A549 (cell line): ENCODE measurements at regions not wholly inside any gene's neighbourhood (a gene's known extent, or its start where the extent isn't known, plus 50 kb on each side); places are given as distances from the start of the nearest gene placed in this dataset.

Experiments
- ATAC-seq, 2 experiments: fragments of 200-7000 bp in 1 of 2; fragments of >200 bp in 1 of 2; cut with Nextera tagmentation in 1 of 2; cut with Tn5 transposase in 1 of 2; 3 replicates each; pipeline versions ENCODE4 v1.8.0 to v1.9.1; 2018 to 2020; ENCODE audit warnings: mild to moderate bottlenecking in 1 of 2, moderate library complexity in 1 of 2
- CTCF ChIA-PET: fragments of 300-600 bp; sonication (Branson Sonifier 250); formaldehyde crosslinking; extraction: SDS; loops from one replicate; lab custom pipeline; 2021; ENCODE audit warnings: antibody characterized with exemption, inconsistent platforms; lab: Yijun Ruan, JAX
- POLR2A ChIA-PET: fragments of 350-600 bp; formaldehyde crosslinking; extraction: SDS; loops from one replicate; lab custom pipeline; 2021; ENCODE audit warnings: antibody characterized with exemption, inconsistent platforms; lab: Yijun Ruan, JAX
- DNase-seq, 2 experiments: peaks; one replicate each; pipeline versions ENCODE4 v3.0.0 to v3.0.0-alpha.2; 2011 to 2016; ENCODE audit warnings: low read depth in 1 of 2, low spot score in 1 of 2
- FAIRE-seq: peaks from 2 replicates; lab custom pipeline; 2011; peaks lifted over from hg19 to GRCh38; lab: Jason Lieb, UNC
- H3K27ac ChIP-seq, 2 experiments: fragments of >200 bp; sonication (Bioruptor Twin); formaldehyde crosslinking; 3 replicates each; pipeline ENCODE4 v1.5.1; 2016 to 2017
- H3K4me1 ChIP-seq: fragments of >200 bp; sonication (Bioruptor Twin); formaldehyde crosslinking; 3 replicates; pipeline ENCODE4 v1.6.1; 2016
- H3K4me2 ChIP-seq: fragments of >200 bp; sonication (Bioruptor Twin); formaldehyde crosslinking; 3 replicates; pipeline ENCODE4 v1.6.1; 2016
- H3K4me3 ChIP-seq: fragments of >200 bp; sonication (Bioruptor Twin); formaldehyde crosslinking; 3 replicates; pipeline ENCODE4 v1.5.1; 2016
- H3K9me3 ChIP-seq: fragments of >200 bp; sonication (Bioruptor Twin); formaldehyde crosslinking; 3 replicates; pipeline ENCODE4 v1.6.1; 2016
- BCL3 ChIP-seq: fragments of >200 bp; sonication (Bioruptor Twin); formaldehyde crosslinking; IDR thresholded peaks from 3 replicates; pipeline ENCODE4 v1.6.1; 2016
- BHLHE40 ChIP-seq: IDR thresholded peaks from 2 replicates; pipeline ENCODE4 v1.6.1; 2012; ENCODE audit warnings: low read depth, low read length, inconsistent platforms
- EP300 ChIP-seq, 2 experiments: fragments of >200 bp; sonication (Bioruptor Twin); formaldehyde crosslinking; IDR thresholded peaks; 2 replicates in 1 of 2; 3 replicates in 1 of 2; pipeline ENCODE4 v1.6.1; 2016 to 2017
- FOSL2 ChIP-seq, 2 experiments: fragments of 450-650 bp in 1 of 2; fragments of >200 bp in 1 of 2; sonication (Bioruptor Twin) in 1 of 2; formaldehyde crosslinking; IDR thresholded peaks; 2 replicates each; pipeline versions ENCODE4 v1.5.0 to v1.6.1; 2016 to 2020; ENCODE audit warnings: mild to moderate bottlenecking in 1 of 2, moderate library complexity in 1 of 2
- FOXS1 ChIP-seq: fragments of 250-450 bp; sonication (Bioruptor Pico); IDR thresholded peaks from 2 replicates; pipeline ENCODE4 v1.5.0; 2020; ENCODE audit warnings: mild to moderate bottlenecking, moderate library complexity
- GATA3 ChIP-seq: IDR thresholded peaks from 2 replicates; pipeline ENCODE4 v1.6.1; 2012; ENCODE audit warnings: borderline replicate concordance
- HEYL ChIP-seq: fragments of 250-450 bp; sonication (Bioruptor Pico); IDR thresholded peaks from 2 replicates; pipeline ENCODE4 v1.8.0; 2021; ENCODE audit warnings: mild to moderate bottlenecking, moderate library complexity
- HOXB13 ChIP-seq: fragments of 250-450 bp; sonication (Bioruptor Pico); IDR thresholded peaks from 2 replicates; pipeline ENCODE4 v1.5.0; 2020; ENCODE audit warnings: low read depth, mild to moderate bottlenecking, moderate library complexity
- HOXB5 ChIP-seq: fragments of 250-450 bp; sonication (Bioruptor Pico); IDR thresholded peaks from 2 replicates; pipeline ENCODE4 v1.5.0; 2020; ENCODE audit warnings: mild to moderate bottlenecking, moderate library complexity
- JUNB ChIP-seq: fragments of >200 bp; sonication (Bioruptor Twin); formaldehyde crosslinking; IDR thresholded peaks from 2 replicates; pipeline ENCODE4 v1.6.1; 2016
- KDM5A ChIP-seq: fragments of 200-600 bp; sonication (generic); IDR thresholded peaks from 2 replicates; pipeline ENCODE4 v1.6.1; 2016; ENCODE audit warnings: antibody characterized with exemption, mild to moderate bottlenecking
- MAFK ChIP-seq: fragments of 450-650 bp; IDR thresholded peaks from 2 replicates; pipeline ENCODE4 v1.6.1; 2014; ENCODE audit not compliant: partially characterized antibody
- NFE2L2 ChIP-seq: fragments of 150-350 bp; conservative IDR thresholded peaks from 2 replicates; pipeline ENCODE4 v1.6.1; 2014; ENCODE audit warnings: low read length
- NR3C1 ChIP-seq: fragments of >200 bp; sonication (Bioruptor Twin); formaldehyde crosslinking; IDR thresholded peaks from 3 replicates; pipeline ENCODE4 v1.6.1; 2017
- PHF8 ChIP-seq: fragments of 200-600 bp; sonication (generic); IDR thresholded peaks from 2 replicates; pipeline ENCODE4 v1.6.1; 2016; ENCODE audit warnings: low read depth, mild to moderate bottlenecking, antibody characterized with exemption, moderate library complexity, borderline replicate concordance
- POLR2A ChIP-seq: IDR thresholded peaks from 2 replicates; pipeline ENCODE4 v1.6.1; 2012; ENCODE audit warnings: mild to moderate bottlenecking, low read length
- RAD21 ChIP-seq, 2 experiments: fragments of >200 bp in 1 of 2; sonication (Bioruptor Twin) in 1 of 2; formaldehyde crosslinking in 1 of 2; IDR thresholded peaks in 1 of 2; conservative IDR thresholded peaks in 1 of 2; 2 replicates in 1 of 2; 3 replicates in 1 of 2; pipeline ENCODE4 v1.6.1; 2012 to 2018; ENCODE audit warnings: inconsistent platforms in 1 of 2
- RCOR1 ChIP-seq: fragments of 150-350 bp; IDR thresholded peaks from 2 replicates; pipeline ENCODE4 v1.6.1; 2014; ENCODE audit warnings: antibody characterized with exemption, low read length, low read depth
- SMC3 ChIP-seq: fragments of >200 bp; sonication (Bioruptor Twin); formaldehyde crosslinking; IDR thresholded peaks from 3 replicates; pipeline ENCODE4 v1.6.1; 2018; ENCODE audit warnings: inconsistent platforms
- SREBF2 ChIP-seq: fragments of 450-650 bp; IDR thresholded peaks from 2 replicates; pipeline ENCODE4 v1.6.1; 2014; ENCODE audit warnings: mild to moderate bottlenecking, moderate library complexity
- TFCP2L1 ChIP-seq: fragments of 250-450 bp; sonication (Bioruptor Pico); IDR thresholded peaks from 2 replicates; pipeline ENCODE4 v1.5.0; 2021; ENCODE audit warnings: mild to moderate bottlenecking
- ZFP36 ChIP-seq: fragments of 450-650 bp; IDR thresholded peaks from 2 replicates; pipeline ENCODE4 v1.6.1; 2014; ENCODE audit warnings: borderline replicate concordance; ENCODE audit not compliant: partially characterized antibody
- ZSCAN20 ChIP-seq: fragments of 250-450 bp; sonication (Bioruptor Pico); IDR thresholded peaks from 2 replicates; pipeline ENCODE4 v1.8.0; 2022; ENCODE audit warnings: mild to moderate bottlenecking, moderate library complexity
- WGBS: methylation state at CpG from one replicate; pipeline ENCODE4 v1.1.6; 2017; ENCODE audit errors: missing lambda C conversion rate; 5-methylcytosine and 5-hydroxymethylcytosine counted together
- TF ChIP-seq, protein P1 (sequence below): fragments of 450-650 bp; IDR thresholded peaks from 2 replicates; pipeline ENCODE4 v1.6.1; 2014; ENCODE audit warnings: antibody characterized with exemption
- TF ChIP-seq, protein P2 (sequence below): fragments of >200 bp; sonication (Bioruptor Twin); formaldehyde crosslinking; IDR thresholded peaks from 3 replicates; pipeline ENCODE4 v1.5.1; 2016

DNA sequence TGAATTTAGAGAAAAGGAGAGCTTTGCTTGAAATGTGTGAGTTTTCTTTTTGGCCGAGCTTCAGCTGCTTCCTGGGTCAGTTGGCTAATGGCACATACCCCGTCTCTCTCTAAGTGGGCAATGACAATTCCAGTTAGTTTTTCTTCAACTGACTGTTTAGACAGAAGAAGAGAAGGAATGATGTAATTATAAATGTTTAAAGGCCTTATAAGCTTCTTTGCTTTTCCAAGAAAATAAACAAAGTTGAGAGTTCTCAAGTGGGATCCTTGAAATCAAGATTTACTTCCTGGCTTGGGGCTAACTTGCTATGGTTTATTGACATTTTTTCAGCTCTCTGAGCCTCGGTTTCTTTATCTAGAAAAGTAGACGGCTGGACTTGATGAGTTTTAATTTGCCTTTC lies 794.9 kb upstream of the ACVR2A start:
- no peak overlapping the region for H3K4me2 ChIP-seq
- ATAC-seq = no peak
- TF ChIP-seq RCOR1 = no peak
- TF ChIP-seq POLR2A = no peak
- TF ChIP-seq, protein P1, sequence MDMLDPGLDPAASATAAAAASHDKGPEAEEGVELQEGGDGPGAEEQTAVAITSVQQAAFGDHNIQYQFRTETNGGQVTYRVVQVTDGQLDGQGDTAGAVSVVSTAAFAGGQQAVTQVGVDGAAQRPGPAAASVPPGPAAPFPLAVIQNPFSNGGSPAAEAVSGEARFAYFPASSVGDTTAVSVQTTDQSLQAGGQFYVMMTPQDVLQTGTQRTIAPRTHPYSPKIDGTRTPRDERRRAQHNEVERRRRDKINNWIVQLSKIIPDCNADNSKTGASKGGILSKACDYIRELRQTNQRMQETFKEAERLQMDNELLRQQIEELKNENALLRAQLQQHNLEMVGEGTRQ = no peak
- no peak for TF ChIP-seq ZFP36
- no peak for TF ChIP-seq FOSL2 (IDR thresholded peaks at IDR 0.05)
- no peak for TF ChIP-seq FOSL2 (CRISPR knock-in tag; IDR thresholded peaks at IDR 0.05)
- TF ChIP-seq NFE2L2 = no peak
- TF ChIP-seq SREBF2 = no peak
- no peak for TF ChIP-seq HOXB5
- TF ChIP-seq GATA3 = no peak
- no peak for TF ChIP-seq JUNB
- no peak for TF ChIP-seq ZSCAN20 (CRISPR knock-in tag)
- no peak for TF ChIP-seq KDM5A
- TF ChIP-seq TFCP2L1 (CRISPR knock-in tag) = no peak
- TF ChIP-seq BHLHE40 = no peak
- TF ChIP-seq, all 56 proteins: peak for 0
- no peak for DNase-seq
- no peak overlapping the region for H3K4me3 ChIP-seq
- H3K4me1 ChIP-seq = no peaks in the 10 kb centered on the region
- ChIA-PET POLR2A (no interaction called here), CTCF (no interaction called here)
- no peak for FAIRE-seq
- WGBS = 3% methylated on average over 4 of the region's 4 CpGs
- H3K27ac ChIP-seq = no peak overlapping the region
- H3K9me3 ChIP-seq = no peaks in the 10 kb centered on the region

DNA sequence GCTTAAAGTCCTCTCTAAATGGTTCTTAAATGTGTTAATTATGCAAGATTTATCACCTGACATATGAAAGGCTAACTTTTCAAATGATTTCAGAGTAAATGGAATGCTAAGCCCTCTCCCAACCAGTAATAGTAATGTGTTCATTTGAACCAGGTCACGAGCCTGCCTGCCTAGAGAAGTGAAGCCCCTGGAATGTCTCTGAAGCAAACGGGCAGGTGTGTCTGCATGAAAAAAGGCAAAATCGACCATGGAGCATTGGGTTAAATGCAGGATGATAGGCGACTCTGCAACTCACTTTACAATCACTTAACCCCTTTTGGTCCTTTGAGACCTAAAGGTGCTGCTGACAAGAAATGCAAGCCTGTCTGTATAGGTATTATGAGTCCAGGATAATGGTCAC lies 798.4 kb upstream of the ACVR2A start:
- CTCF ChIA-PET = interaction anchor here (1.2 kb wide), 1 partner anchor 7 kb away, joined by 3 read pairs; no protein-coding TSS in a partner anchor

DNA sequence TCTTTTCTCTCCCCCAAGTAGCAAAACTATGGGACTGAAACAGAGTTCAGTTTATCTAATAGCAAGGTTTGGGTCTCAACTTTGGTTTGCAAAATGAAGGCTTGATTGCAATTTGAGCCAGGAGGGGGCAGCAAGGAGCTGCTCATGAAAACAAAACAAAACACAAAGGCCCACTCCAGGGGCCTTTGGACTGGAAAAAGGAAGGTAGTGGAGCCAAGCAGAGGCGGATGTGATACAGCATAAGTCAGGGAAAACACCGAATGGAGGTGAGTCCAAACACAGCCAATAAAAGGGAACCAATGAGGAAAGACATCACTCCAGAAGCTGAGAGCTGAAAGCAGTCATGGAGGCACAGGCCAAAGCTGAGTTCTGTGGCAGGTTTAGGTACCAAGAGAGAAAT lies 799.7 kb upstream of the ACVR2A start:
- ATAC-seq (peak in 1 of 2 experiments; percentile 61; a peak in 2 of 6 replicates), FAIRE-seq (no peak), DNase-seq (peak in 1 of 2 experiments; percentile 24)
- TF ChIP-seq, protein P2, sequence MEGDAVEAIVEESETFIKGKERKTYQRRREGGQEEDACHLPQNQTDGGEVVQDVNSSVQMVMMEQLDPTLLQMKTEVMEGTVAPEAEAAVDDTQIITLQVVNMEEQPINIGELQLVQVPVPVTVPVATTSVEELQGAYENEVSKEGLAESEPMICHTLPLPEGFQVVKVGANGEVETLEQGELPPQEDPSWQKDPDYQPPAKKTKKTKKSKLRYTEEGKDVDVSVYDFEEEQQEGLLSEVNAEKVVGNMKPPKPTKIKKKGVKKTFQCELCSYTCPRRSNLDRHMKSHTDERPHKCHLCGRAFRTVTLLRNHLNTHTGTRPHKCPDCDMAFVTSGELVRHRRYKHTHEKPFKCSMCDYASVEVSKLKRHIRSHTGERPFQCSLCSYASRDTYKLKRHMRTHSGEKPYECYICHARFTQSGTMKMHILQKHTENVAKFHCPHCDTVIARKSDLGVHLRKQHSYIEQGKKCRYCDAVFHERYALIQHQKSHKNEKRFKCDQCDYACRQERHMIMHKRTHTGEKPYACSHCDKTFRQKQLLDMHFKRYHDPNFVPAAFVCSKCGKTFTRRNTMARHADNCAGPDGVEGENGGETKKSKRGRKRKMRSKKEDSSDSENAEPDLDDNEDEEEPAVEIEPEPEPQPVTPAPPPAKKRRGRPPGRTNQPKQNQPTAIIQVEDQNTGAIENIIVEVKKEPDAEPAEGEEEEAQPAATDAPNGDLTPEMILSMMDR = peak; percentile 47; the same call in 2 of the 3 replicates
- no peak for TF ChIP-seq RCOR1
- peak; percentile 36 to 50; a peak in 3 of 5 replicates for TF ChIP-seq RAD21 (conservative IDR thresholded peaks at IDR 0.05 in 1 of 2, IDR thresholded peaks at IDR 0.05 in 1 of 2)
- TF ChIP-seq SMC3 = peak; percentile 47
- CTCF ChIA-PET = interaction anchor here (0.8 to 2.4 kb wide), 7 partner anchors 9 to 866 kb away, joined by 3 to 11 read pairs (median 3); no protein-coding TSS in a partner anchor
- Histone ChIP-seq H3K27ac (no peak overlapping the region), H3K4me3 (no peak overlapping the region), H3K4me2 (no peak overlapping the region), H3K9me3 (no peaks in the 10 kb centered on the region), H3K4me1 (no peaks in the 10 kb centered on the region)
- POLR2A ChIA-PET = no interaction called here
- 2% methylated on average over 2 of the region's 2 CpGs for WGBS

More for the DNA sequence above, 798.4 kb upstream of the ACVR2A start:
- DNase-seq (no peak), FAIRE-seq (no peak), ATAC-seq (no peak)
- no peaks in the 10 kb centered on the region for H3K4me1 ChIP-seq
- 1% methylated on average over 4 of the region's 4 CpGs for WGBS
- no peaks in the 10 kb centered on the region for H3K9me3 ChIP-seq
- no peak overlapping the region for H3K4me2 ChIP-seq
- H3K4me3 ChIP-seq = no peak overlapping the region
- H3K27ac ChIP-seq = no peak overlapping the region
- TF ChIP-seq BCL3 = no peak
- TF ChIP-seq PHF8 = no peak
- no peak for TF ChIP-seq HOXB13 (CRISPR knock-in tag)
- no peak for TF ChIP-seq TFCP2L1 (CRISPR knock-in tag)
- no peak for TF ChIP-seq FOXS1 (CRISPR knock-in tag)
- no peak for TF ChIP-seq MAFK
- TF ChIP-seq, protein P1 = no peak
- TF ChIP-seq NFE2L2 = no peak
- TF ChIP-seq NR3C1 = no peak
- no peak for TF ChIP-seq HEYL
- TF ChIP-seq BHLHE40 = no peak
- no peak for TF ChIP-seq EP300 (IDR thresholded peaks at IDR 0.05)
- TF ChIP-seq ZSCAN20 (CRISPR knock-in tag) = no peak
- no peak for TF ChIP-seq JUNB
- POLR2A ChIA-PET = no interaction called here
